AG09309 (cell line): ENCODE measurements at regions not wholly inside any gene's neighbourhood (a gene's known extent, or its start where the extent isn't known, plus 50 kb on each side); places are given as distances from the start of the nearest gene placed in this dataset.

ENCODE experiments used
- DNase-seq: peaks from one replicate; pipeline ENCODE4 v3.0.0-alpha.2; 2010; ENCODE audit warnings: low read depth
- H3K4me3 ChIP-seq: 2 replicates; pipeline ENCODE4 v1.5.1; 2011; ENCODE audit warnings: mild to moderate bottlenecking, low read depth, low read length, moderate library complexity; ENCODE audit not compliant: control insufficient read depth
- TF ChIP-seq, protein P1 (sequence below): IDR thresholded peaks from 2 replicates; pipeline ENCODE4 v1.5.1; 2011; ENCODE audit warnings: mild to moderate bottlenecking, low read depth, low read length, inconsistent platforms; ENCODE audit not compliant: insufficient read depth, control insufficient read depth; ENCODE audit errors: missing control alignments

DNA sequence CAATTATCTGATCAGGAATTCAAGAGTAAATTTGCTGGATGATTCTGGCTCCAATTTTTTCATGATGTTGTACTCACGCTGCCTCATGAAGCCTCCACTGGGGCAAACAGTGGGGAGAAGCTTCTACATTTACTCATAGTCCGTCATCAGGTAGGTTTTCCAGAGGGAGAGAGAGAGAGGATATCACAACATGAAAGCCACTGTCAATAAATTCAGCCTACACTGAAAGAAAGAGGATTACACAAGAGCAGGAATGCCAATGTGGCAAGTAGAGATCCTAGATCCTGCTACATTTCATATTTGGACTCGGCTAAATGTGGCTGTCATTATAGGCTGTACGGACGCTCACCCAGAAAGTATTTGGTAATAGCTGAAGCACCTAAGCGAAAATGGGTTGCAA, 819.9 kb downstream of the BRINP3 start:
- no peak for DNase-seq
- TF ChIP-seq, protein P1, sequence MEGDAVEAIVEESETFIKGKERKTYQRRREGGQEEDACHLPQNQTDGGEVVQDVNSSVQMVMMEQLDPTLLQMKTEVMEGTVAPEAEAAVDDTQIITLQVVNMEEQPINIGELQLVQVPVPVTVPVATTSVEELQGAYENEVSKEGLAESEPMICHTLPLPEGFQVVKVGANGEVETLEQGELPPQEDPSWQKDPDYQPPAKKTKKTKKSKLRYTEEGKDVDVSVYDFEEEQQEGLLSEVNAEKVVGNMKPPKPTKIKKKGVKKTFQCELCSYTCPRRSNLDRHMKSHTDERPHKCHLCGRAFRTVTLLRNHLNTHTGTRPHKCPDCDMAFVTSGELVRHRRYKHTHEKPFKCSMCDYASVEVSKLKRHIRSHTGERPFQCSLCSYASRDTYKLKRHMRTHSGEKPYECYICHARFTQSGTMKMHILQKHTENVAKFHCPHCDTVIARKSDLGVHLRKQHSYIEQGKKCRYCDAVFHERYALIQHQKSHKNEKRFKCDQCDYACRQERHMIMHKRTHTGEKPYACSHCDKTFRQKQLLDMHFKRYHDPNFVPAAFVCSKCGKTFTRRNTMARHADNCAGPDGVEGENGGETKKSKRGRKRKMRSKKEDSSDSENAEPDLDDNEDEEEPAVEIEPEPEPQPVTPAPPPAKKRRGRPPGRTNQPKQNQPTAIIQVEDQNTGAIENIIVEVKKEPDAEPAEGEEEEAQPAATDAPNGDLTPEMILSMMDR: no peak
- no peak overlapping the region for H3K4me3 ChIP-seq

DNA sequence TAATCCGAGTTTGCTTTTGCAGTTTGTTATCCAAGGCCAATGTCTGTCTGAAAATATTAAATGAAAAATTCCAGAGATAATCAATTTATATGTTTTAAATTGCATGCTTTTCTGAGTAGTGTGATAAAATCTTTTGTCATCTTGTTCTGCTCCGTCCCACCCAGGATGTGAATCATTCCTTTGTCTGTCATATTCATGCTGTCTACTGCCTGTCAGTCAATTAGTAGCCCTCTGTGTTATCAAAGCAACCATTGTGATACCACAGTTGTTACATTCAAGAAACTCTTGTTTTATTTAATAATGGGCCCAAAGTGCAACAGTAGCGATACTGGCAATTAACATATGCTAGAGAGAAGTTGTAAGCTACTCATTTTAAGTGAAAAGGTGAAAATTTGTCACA, 819.3 kb downstream of the BRINP3 start:
- DNase-seq: no peak
- TF ChIP-seq, protein P1: no peak
- H3K4me3 ChIP-seq: no peak overlapping the region

DNA sequence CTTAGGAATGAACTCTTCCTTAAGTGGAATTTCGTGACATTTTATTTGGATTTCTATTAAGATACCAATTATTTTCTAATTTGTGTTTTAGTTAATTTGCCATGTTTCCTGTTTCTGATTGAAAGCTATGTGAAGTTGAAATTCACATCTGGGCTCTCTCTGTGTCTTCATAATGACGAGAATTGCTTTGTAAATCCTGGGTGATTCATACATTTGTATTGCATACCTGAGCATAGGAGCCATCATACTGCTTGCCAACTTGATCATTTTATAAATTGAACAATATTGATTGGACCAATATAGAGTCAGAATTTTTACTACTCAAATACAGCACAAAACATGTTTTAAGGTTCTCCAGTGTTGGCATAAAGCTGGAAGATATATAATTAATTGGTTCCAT, 817.9 kb downstream of the BRINP3 start:
- H3K4me3 ChIP-seq: no peak overlapping the region
- TF ChIP-seq, protein P1: no peak
- DNase-seq: no peak

DNA sequence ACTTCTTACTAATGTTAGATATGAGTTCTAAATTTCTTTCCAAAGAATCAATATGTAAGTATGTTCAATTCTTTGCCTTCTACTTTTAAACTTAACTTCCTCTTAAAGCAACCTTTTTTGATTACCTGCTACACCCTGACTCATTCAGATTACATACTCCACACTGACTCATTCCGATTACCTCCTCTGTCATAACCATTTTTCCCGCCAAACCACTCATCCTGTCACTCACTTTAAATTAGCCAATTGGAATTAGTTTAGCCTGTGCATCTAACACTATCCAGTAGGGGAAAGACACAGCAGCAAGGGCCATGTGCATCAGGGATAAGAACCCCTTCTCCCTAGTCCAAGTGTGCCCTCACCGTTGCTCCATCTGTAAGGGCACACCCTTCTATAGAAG, 815.5 kb downstream of the BRINP3 start:
- TF ChIP-seq, protein P1: no peak
- no peak for DNase-seq
- no peak overlapping the region for H3K4me3 ChIP-seq

DNA sequence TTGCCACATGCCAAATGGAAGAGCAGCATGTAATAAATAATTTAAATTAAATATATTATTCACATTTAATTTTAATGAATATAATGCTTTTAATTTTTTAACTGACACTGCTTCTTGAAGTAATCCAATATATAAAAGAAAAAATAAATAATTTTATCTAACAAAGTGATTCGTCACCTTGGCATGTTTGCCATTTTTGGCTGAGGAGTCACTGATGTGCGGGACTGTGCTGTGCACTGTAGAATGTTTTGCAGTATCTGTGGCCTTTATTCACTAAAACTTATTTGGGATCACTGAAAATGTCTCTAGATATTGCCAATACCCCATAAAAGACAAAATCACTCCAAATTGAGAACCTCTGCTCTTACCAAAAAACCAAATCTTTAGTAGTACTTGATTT, 807.8 kb downstream of the BRINP3 start:
- no peak for DNase-seq
- TF ChIP-seq, protein P1: no peak
- no peak overlapping the region for H3K4me3 ChIP-seq

DNA sequence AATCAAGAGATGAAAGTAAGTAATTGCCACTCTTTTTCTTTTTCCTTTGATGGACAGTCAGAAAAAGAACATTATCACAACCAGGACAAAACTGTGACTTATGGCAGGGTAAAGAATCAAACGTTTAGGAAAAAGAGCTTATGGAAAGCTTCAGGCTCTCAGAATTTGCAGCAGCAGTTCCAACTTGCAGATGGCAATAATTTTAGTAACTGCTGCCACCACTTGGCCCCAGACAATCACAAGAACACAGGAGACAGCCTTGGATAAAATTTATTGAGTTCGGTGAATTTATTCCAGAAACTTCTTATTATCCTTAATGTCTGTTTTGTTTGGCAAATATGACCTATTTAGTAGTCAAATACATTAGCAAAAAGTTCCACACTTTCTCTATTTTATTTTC, 804.4 kb downstream of the BRINP3 start:
- no peak overlapping the region for H3K4me3 ChIP-seq
- TF ChIP-seq, protein P1: no peak
- DNase-seq: no peak

DNA sequence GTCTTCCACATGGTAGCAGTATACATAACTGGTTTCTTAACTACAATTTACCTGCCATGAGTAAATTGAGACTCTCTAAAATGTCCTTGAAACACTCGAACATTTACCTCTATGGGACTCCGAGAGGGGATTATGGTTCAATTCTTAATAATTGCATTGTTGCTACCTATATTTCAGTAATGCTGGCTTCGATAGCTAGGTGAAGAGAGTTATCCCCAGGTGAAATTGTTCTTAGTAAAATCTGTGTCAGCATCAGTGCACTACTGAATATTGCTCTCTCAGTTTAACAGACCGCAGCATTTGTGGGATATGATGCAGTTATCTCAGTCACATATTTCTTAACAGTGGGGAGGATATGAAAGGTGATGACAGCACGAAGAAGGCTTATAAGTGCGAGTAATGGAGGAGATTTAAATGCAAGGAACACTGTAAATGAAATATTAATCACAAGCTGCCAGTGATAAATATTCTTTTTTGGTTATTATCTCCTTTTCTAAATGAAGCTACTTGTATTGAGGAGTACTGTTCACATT, 801.9 kb downstream of the BRINP3 start:
- TF ChIP-seq, protein P1: no peak
- no peak for DNase-seq
- no peak overlapping the region for H3K4me3 ChIP-seq
